AG04450 (cell line): ENCODE measurements at regions not wholly inside any gene's neighbourhood (a gene's known extent, or its start where the extent isn't known, plus 50 kb on each side); places are given as distances from the start of the nearest gene placed in this dataset.
"Not testable (repeated sequence)": the region's sequence is repeated elsewhere in the genome, so short reads cannot be mapped to it uniquely, and the experiment has no call there.

ENCODE experiments used
- CTCF ChIA-PET: fragments of 300-600, 350-600 bp; formaldehyde crosslinking; extraction: SDS; loops from one replicate; lab custom pipeline; 2022; ENCODE audit warnings: antibody characterized with exemption, inconsistent platforms; lab: Charles Lee
- POLR2A ChIA-PET: fragments of 350-600 bp; formaldehyde crosslinking; extraction: SDS; loops from one replicate; lab custom pipeline; 2021; ENCODE audit warnings: antibody characterized with exemption, inconsistent platforms; lab: Yijun Ruan, JAX
- DNase-seq: peaks from one replicate; pipeline ENCODE4 v3.0.0-alpha.2; 2011; ENCODE audit warnings: low read depth, low spot score
- H3K27ac ChIP-seq: one replicate; pipeline ENCODE4 v1.5.1; 2012; ENCODE audit warnings: low read depth, low read length, control low read depth
- H3K27me3 ChIP-seq: one replicate; pipeline ENCODE4 v1.6.0; 2012; ENCODE audit warnings: low read length; ENCODE audit not compliant: control insufficient read depth, insufficient read depth
- H3K4me3 ChIP-seq: 2 replicates; pipeline ENCODE4 v1.5.1; 2011; ENCODE audit warnings: mild to moderate bottlenecking, low read depth, low read length, control low read depth
- H3K9me3 ChIP-seq: 2 replicates; pipeline ENCODE4 v1.5.1; 2012; ENCODE audit warnings: low read length; ENCODE audit not compliant: control insufficient read depth, insufficient read depth
- TF ChIP-seq, protein P1 (sequence below): IDR thresholded peaks from 2 replicates; pipeline ENCODE4 v1.5.1; 2011; ENCODE audit warnings: low read depth, low read length, control low read depth, inconsistent platforms

DNA sequence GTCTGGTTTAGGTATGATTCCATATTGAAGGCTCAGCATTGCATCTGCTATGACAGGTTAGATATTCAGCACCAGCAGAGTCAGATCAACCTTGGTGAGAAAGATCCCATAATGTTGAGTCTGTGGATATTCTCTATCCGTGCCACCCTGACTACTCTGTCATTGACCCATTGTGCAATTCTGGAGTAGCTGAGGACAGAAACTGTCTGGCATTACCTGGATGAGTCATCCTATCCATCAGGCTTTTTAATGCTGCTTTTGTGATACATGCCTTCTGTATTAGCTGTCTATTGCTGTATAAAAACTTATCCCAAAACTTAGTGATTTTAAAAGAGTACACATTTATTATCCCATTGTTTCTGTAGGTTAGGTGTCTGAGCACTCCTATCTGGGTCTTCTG, 189.1 kb upstream of the FAT3 start:
- POLR2A ChIA-PET, result no interaction called here
- H3K27me3 ChIP-seq, result no peaks in the 10 kb centered on the region
- CTCF ChIA-PET, result no interaction called here
- H3K9me3 ChIP-seq, result no peaks in the 10 kb centered on the region
- TF ChIP-seq, protein P1, sequence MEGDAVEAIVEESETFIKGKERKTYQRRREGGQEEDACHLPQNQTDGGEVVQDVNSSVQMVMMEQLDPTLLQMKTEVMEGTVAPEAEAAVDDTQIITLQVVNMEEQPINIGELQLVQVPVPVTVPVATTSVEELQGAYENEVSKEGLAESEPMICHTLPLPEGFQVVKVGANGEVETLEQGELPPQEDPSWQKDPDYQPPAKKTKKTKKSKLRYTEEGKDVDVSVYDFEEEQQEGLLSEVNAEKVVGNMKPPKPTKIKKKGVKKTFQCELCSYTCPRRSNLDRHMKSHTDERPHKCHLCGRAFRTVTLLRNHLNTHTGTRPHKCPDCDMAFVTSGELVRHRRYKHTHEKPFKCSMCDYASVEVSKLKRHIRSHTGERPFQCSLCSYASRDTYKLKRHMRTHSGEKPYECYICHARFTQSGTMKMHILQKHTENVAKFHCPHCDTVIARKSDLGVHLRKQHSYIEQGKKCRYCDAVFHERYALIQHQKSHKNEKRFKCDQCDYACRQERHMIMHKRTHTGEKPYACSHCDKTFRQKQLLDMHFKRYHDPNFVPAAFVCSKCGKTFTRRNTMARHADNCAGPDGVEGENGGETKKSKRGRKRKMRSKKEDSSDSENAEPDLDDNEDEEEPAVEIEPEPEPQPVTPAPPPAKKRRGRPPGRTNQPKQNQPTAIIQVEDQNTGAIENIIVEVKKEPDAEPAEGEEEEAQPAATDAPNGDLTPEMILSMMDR, result no peak
- DNase-seq, result no peak
- no peak overlapping the region for H3K27ac ChIP-seq
- H3K4me3 ChIP-seq, result no peak overlapping the region

DNA sequence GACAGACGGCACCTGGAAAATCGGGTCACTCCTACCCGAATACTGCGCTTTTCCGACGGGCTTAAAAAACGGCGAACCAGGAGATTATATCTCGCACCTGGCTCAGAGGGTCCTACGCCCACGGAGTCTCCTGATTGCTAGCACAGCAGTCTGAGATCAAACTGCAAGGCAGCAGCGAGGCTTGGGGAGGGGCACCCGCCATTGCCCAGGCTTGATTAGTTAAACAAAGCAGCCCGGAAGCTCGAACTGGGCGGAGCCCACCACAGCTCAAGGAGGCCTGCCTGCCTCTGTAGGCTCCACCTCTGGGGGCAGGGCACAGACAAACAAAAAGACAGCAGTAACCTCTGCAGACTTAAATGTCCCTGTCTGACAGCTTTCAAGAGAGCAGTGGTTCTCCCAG, 197.5 kb upstream of the FAT3 start:
- H3K4me3 ChIP-seq, POLR2A ChIA-PET, H3K27ac ChIP-seq, H3K9me3 ChIP-seq, CTCF ChIA-PET, DNase-seq, H3K27me3 ChIP-seq: not testable (repeated sequence)

GRCh38 chr11:92026664-92027063, 198.0 kb upstream of the FAT3 start:
- no peak for DNase-seq

GRCh38 chr11:92024788-92025187, 199.8 kb upstream of the FAT3 start:
- CTCF ChIA-PET, result no interaction called here
- Histone ChIP-seq H3K27me3 (no peaks in the 10 kb centered on the region), H3K4me3 (no peak overlapping the region), H3K9me3 (no peaks in the 10 kb centered on the region), H3K27ac (no peak overlapping the region)
- TF ChIP-seq, protein P1, result no peak
- POLR2A ChIA-PET, result no interaction called here
- DNase-seq, result no peak

More at GRCh38 chr11:92026664-92027063, 198.0 kb upstream of the FAT3 start:
- POLR2A ChIA-PET, result no interaction called here
- CTCF ChIA-PET, result no interaction called here
- H3K4me3 ChIP-seq, result no peak overlapping the region
- TF ChIP-seq, protein P1, result no peak
- no peaks in the 10 kb centered on the region for H3K27me3 ChIP-seq
- H3K9me3 ChIP-seq, result no peaks in the 10 kb centered on the region
- H3K27ac ChIP-seq, result no peak overlapping the region

DNA sequence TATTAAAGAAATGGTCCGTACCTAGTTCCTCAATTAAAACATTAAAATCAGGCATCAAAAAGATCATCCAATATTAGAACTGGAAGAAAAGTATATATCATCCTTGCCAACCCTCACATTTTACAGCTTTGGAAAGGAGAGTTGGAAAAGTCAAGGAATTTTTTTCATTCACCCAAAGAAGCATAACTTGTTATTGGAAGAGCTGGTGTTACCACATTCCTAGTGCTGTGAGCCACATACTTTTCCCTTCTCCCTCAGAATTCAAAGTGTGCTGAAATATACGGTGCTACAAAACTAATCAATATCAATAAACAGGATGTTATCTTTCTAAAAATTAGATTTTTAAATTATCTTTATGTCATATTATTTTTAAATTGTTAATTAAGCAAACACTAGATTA, 202.1 kb upstream of the FAT3 start:
- Histone ChIP-seq H3K27me3 (no peaks in the 10 kb centered on the region), H3K4me3 (no peak overlapping the region), H3K9me3 (peaks cover 3% of the 10 kb centered on the region; the same call in 1 of the 2 replicates), H3K27ac (no peak overlapping the region)
- TF ChIP-seq, protein P1, result no peak
- ChIA-PET POLR2A (no interaction called here), CTCF (no interaction called here)
- no peak for DNase-seq

DNA sequence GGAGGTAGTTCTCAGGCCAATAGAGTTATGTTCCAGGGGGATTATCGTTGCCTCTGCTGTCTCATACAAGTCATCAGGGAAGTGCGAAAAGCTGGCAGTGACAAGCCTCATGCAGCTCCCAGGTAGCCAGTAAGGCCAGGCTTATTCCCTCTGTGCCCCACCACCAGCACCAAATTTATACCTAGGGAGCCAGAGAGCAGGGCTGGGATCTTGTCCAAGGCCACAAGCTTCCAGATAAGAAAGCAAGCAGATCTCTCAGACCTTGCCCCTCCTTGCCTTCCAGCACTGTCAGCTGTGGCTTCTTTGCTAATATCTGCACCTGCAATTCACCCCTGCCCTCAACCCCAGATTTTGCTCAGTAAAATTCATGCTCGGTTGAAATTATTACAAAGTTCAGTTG, 206.3 kb upstream of the FAT3 start:
- POLR2A ChIA-PET, result no interaction called here

More for the DNA sequence above, 206.3 kb upstream of the FAT3 start:
- Histone ChIP-seq H3K9me3 (peaks cover 11% of the 10 kb centered on the region), H3K27ac (no peak overlapping the region), H3K27me3 (no peaks in the 10 kb centered on the region), H3K4me3 (no peak overlapping the region)
- no peak for DNase-seq
- CTCF ChIA-PET, result no interaction called here
- TF ChIP-seq, protein P1, result no peak
